ENCODE measurements at regions not wholly inside any gene's neighbourhood (a gene's known extent, or its start where the extent isn't known, plus 50 kb on each side); places are given as distances from the start of the nearest gene placed in this dataset.
A peak's percentile ranks its signal among the peaks of the same experiment; 100 is the strongest.
"Not testable (repeated sequence)": the region's sequence is repeated elsewhere in the genome, so short reads cannot be mapped to it uniquely, and the experiment has no call there.

GRCh38 chr18:70826571-70826970 lies 537.7 kb downstream of the SOCS6 start:
- ATAC-seq = no peak
- no peak overlapping the region for H3K4me3 ChIP-seq (ENCODE audit: low read length)
- no peak overlapping the region for H3K27ac Mint-ChIP-seq
- peaks cover 0 to 5% (median under 1%) of the 10 kb centered on the region in 7 donors for H3K4me1 Mint-ChIP-seq
- peaks cover 0 to 5% (median 0%) of the 10 kb centered on the region in 11 donors for H3K9me3 Mint-ChIP-seq
- intact Hi-C loops (cut with micrococcal nuclease) = no loop called here
- H3K36me3 Mint-ChIP-seq = peaks cover 0 to 3% (median 0%) of the 10 kb centered on the region in 5 donors
- no peaks in the 10 kb centered on the region for H3K27me3 Mint-ChIP-seq
- no peaks in the 10 kb centered on the region for H3K4me1 ChIP-seq (ENCODE audit: control insufficient read depth in 2 of 2, insufficient read depth in 2 of 2, low read length in 2 of 2)
- DNase-seq = no peak
- H3K36me3 ChIP-seq (ENCODE audit: control insufficient read depth in 2 of 3, insufficient read depth in 3 of 3, low read length in 3 of 3) = no peaks in the 10 kb centered on the region
- H3K27ac ChIP-seq (ENCODE audit: low read depth, low read length) = no peak overlapping the region
- CTCF ChIA-PET = no interaction called here
- no peaks in the 10 kb centered on the region for H3K9me3 ChIP-seq (ENCODE audit: control insufficient read depth in 2 of 3, low read length in 3 of 3)
- H3K4me3 Mint-ChIP-seq = no peak overlapping the region
- POLR2A ChIA-PET = no interaction called here
- no peaks in the 10 kb centered on the region for H3K27me3 ChIP-seq (ENCODE audit: control insufficient read depth in 2 of 2, insufficient read depth in 2 of 2, low read length in 2 of 2)

GRCh38 chr18:70822691-70823090 lies 533.8 kb downstream of the SOCS6 start:
- CTCF ChIA-PET = no interaction called here
- Histone ChIP-seq H3K27ac (ENCODE audit: low read depth, low read length) (no peak overlapping the region), H3K27me3 (ENCODE audit: control insufficient read depth in 2 of 2, insufficient read depth in 2 of 2, low read length in 2 of 2) (no peaks in the 10 kb centered on the region), H3K36me3 (ENCODE audit: control insufficient read depth in 2 of 3, insufficient read depth in 3 of 3, low read length in 3 of 3) (no peaks in the 10 kb centered on the region), H3K4me1 (ENCODE audit: control insufficient read depth in 2 of 2, insufficient read depth in 2 of 2, low read length in 2 of 2) (no peaks in the 10 kb centered on the region), H3K4me3 (ENCODE audit: low read length) (no peak overlapping the region), H3K9me3 (ENCODE audit: control insufficient read depth in 2 of 3, low read length in 3 of 3) (no peaks in the 10 kb centered on the region)
- POLR2A ChIA-PET = no interaction called here
- Mint-ChIP-seq H3K4me3 (no peak overlapping the region), H3K4me1 (peaks cover 0 to 13% (median 8%) of the 10 kb centered on the region in 7 donors), H3K27ac (no peak overlapping the region), H3K9me3 (peaks cover 0 to 6% (median 0%) of the 10 kb centered on the region in 11 donors), H3K36me3 (no peaks in the 10 kb centered on the region), H3K27me3 (no peaks in the 10 kb centered on the region)
- intact Hi-C loops (cut with micrococcal nuclease) = no loop called here
- ATAC-seq (no peak), DNase-seq (no peak)

GRCh38 chr18:70822117-70822516 lies 533.3 kb downstream of the SOCS6 start:
- Mint-ChIP-seq H3K9me3 (peaks cover 0 to 7% (median 0%) of the 10 kb centered on the region in 11 donors), H3K4me3 (no peak overlapping the region), H3K27me3 (no peaks in the 10 kb centered on the region), H3K27ac (no peak overlapping the region), H3K4me1 (peaks cover 0 to 13% (median 8%) of the 10 kb centered on the region in 7 donors), H3K36me3 (no peaks in the 10 kb centered on the region)
- ChIA-PET POLR2A (no interaction called here), CTCF (no interaction called here)
- no peak overlapping the region for H3K4me3 ChIP-seq (ENCODE audit: low read length)
- no peak overlapping the region for H3K27ac ChIP-seq (ENCODE audit: low read depth, low read length)
- ATAC-seq (no peak), DNase-seq (no peak)
- no peaks in the 10 kb centered on the region for H3K4me1 ChIP-seq (ENCODE audit: control insufficient read depth in 2 of 2, insufficient read depth in 2 of 2, low read length in 2 of 2)
- intact Hi-C loops (cut with micrococcal nuclease) = no loop called here
- H3K9me3 ChIP-seq (ENCODE audit: control insufficient read depth in 2 of 3, low read length in 3 of 3) = no peaks in the 10 kb centered on the region
- no peaks in the 10 kb centered on the region for H3K27me3 ChIP-seq (ENCODE audit: control insufficient read depth in 2 of 2, insufficient read depth in 2 of 2, low read length in 2 of 2)
- H3K36me3 ChIP-seq (ENCODE audit: control insufficient read depth in 2 of 3, insufficient read depth in 3 of 3, low read length in 3 of 3) = no peaks in the 10 kb centered on the region

- Mint-ChIP-seq H3K4me3 (no peak overlapping the region), H3K4me1 (no peaks in the 10 kb centered on the region), H3K36me3 (peaks cover 0 to 7% (median 3%) of the 10 kb centered on the region in 5 donors), H3K27ac (no peak overlapping the region), H3K9me3 (peaks cover 0 to 16% (median 5%) of the 10 kb centered on the region in 11 donors), H3K27me3 (no peaks in the 10 kb centered on the region)
- no peak for DNase-seq
- ChIA-PET POLR2A (no interaction called here), CTCF (interaction anchor here (0.6 kb wide), 1 partner anchor 65 kb away, joined by 4 read pairs; no protein-coding TSS in a partner anchor)
- intact Hi-C loops (cut with micrococcal nuclease) = no loop called here
- H3K4me3 ChIP-seq (ENCODE audit: low read length) = no peak overlapping the region
- no peak overlapping the region for H3K27ac ChIP-seq (ENCODE audit: low read depth, low read length)
- no peak for ATAC-seq
- H3K9me3 ChIP-seq (ENCODE audit: control insufficient read depth in 2 of 3, low read length in 3 of 3) = no peaks in the 10 kb centered on the region
- H3K27me3 ChIP-seq (ENCODE audit: control insufficient read depth in 2 of 2, insufficient read depth in 2 of 2, low read length in 2 of 2) = no peaks in the 10 kb centered on the region
- H3K4me1 ChIP-seq (ENCODE audit: control insufficient read depth in 2 of 2, insufficient read depth in 2 of 2, low read length in 2 of 2) = no peaks in the 10 kb centered on the region
- no peaks in the 10 kb centered on the region for H3K36me3 ChIP-seq (ENCODE audit: control insufficient read depth in 2 of 3, insufficient read depth in 3 of 3, low read length in 3 of 3)
These were observed 519.7 kb downstream of the SOCS6 start for GRCh38 chr18:70808481-70809056.

- Mint-ChIP-seq H3K27me3 (no peaks in the 10 kb centered on the region), H3K4me1 (peaks cover 0 to 24% (median 23%) of the 10 kb centered on the region in 7 donors), H3K4me3 (peak overlapping the region in 5 of 10 donors; percentile 2 to 60 (median 10)), H3K9me3 (peaks cover 0 to 5% (median 0%) of the 10 kb centered on the region in 11 donors), H3K36me3 (peaks cover 0 to 4% (median 0%) of the 10 kb centered on the region in 5 donors), H3K27ac (peak overlapping the region in 3 of 9 donors; percentile 22 to 80 (median 77))
- H3K27me3 ChIP-seq (ENCODE audit: control insufficient read depth in 2 of 2, insufficient read depth in 2 of 2, low read length in 2 of 2) = no peaks in the 10 kb centered on the region
- ATAC-seq (peak; percentile 96), DNase-seq (peak; percentile 21 to 76 (median 72))
- no peaks in the 10 kb centered on the region for H3K36me3 ChIP-seq (ENCODE audit: control insufficient read depth in 2 of 3, insufficient read depth in 3 of 3, low read length in 3 of 3)
- no peaks in the 10 kb centered on the region for H3K9me3 ChIP-seq (ENCODE audit: control insufficient read depth in 2 of 3, low read length in 3 of 3)
- intact Hi-C loops (cut with micrococcal nuclease) = loop anchor here (1.0 to 10.0 kb wide), 7 partner anchors 110 to 1760 kb away; partner anchors contain the start of gene CBLN2 (in 1 of the 2)
- H3K4me1 ChIP-seq (ENCODE audit: control insufficient read depth in 2 of 2, insufficient read depth in 2 of 2, low read length in 2 of 2) = peaks cover 0 to 6% of the 10 kb centered on the region in 2 donors
- ChIA-PET POLR2A (interaction anchor here (0.6 to 1.5 kb wide), 4 partner anchors 109 to 162 kb away, joined by 3 to 7 read pairs (median 4); no protein-coding TSS in a partner anchor), CTCF (interaction anchor here (0.7 to 1.7 kb wide), 11 partner anchors 8 to 291 kb away, joined by 3 to 7 read pairs (median 3); no protein-coding TSS in a partner anchor)
- no peak overlapping the region for H3K4me3 ChIP-seq (ENCODE audit: low read length)
- H3K27ac ChIP-seq (ENCODE audit: low read depth, low read length) = no peak overlapping the region
These were observed 493.1 kb downstream of the SOCS6 start for GRCh38 chr18:70781860-70782453.

GRCh38 chr18:70766254-70766653 lies 477.4 kb downstream of the SOCS6 start:
- H3K27me3 ChIP-seq (ENCODE audit: control insufficient read depth in 2 of 2, insufficient read depth in 2 of 2, low read length in 2 of 2); intact Hi-C loops (cut with micrococcal nuclease); H3K27ac ChIP-seq (ENCODE audit: low read depth, low read length); POLR2A ChIA-PET; H3K27me3 Mint-ChIP-seq; H3K4me3 ChIP-seq (ENCODE audit: low read length); H3K9me3 Mint-ChIP-seq; H3K9me3 ChIP-seq (ENCODE audit: control insufficient read depth in 2 of 3, low read length in 3 of 3); ATAC-seq; H3K4me3 Mint-ChIP-seq; H3K36me3 ChIP-seq (ENCODE audit: control insufficient read depth in 2 of 3, insufficient read depth in 3 of 3, low read length in 3 of 3); H3K36me3 Mint-ChIP-seq; DNase-seq; H3K4me1 ChIP-seq (ENCODE audit: control insufficient read depth in 2 of 2, insufficient read depth in 2 of 2, low read length in 2 of 2): not testable (repeated sequence)
- CTCF ChIA-PET = interaction anchor here (0.9 to 1.7 kb wide), 3 partner anchors 9 to 167 kb away, joined by 3 to 6 read pairs (median 4); no protein-coding TSS in a partner anchor
- peaks cover 0 to 17% (median 16%) of the 10 kb centered on the region in 7 donors for H3K4me1 Mint-ChIP-seq
- H3K27ac Mint-ChIP-seq = peak overlapping the region in 2 of 9 donors; percentile 4 to 66

Measured in naive thymus-derived CD4-positive, alpha-beta T cell (primary cell).